GM12878 (cell line): ENCODE measurements at regions not wholly inside any gene's neighbourhood (a gene's known extent, or its start where the extent isn't known, plus 50 kb on each side); places are given as distances from the start of the nearest gene placed in this dataset.

Experiments
- ATAC-seq: fragments of 200-7000 bp; cut with Tn5 transposase; 3 replicates; pipeline ENCODE4 v1.9.1; 2020; ENCODE audit warnings: mild to moderate bottlenecking, moderate library complexity
- BruUV-seq: library from RNA; stranded (reverse); fragments of 400-500 nt; replicated peaks from 2 replicates; lab custom pipeline; 2021; lab: Mats Ljungman, UMichigan
- CTCF ChIA-PET: fragments of 300-600 bp; sonication (Branson Sonifier 250); formaldehyde crosslinking; extraction: SDS; loops from one replicate; lab custom pipeline; 2021; ENCODE audit warnings: inconsistent platforms; lab: Yijun Ruan, JAX
- POLR2A ChIA-PET: fragments of 350-600 bp; formaldehyde crosslinking; extraction: SDS; loops from one replicate; lab custom pipeline; 2021; ENCODE audit warnings: inconsistent platforms; lab: Charles Lee
- RAD21 ChIA-PET: fragments of 300-600 bp; sonication (Branson Sonifier 250); formaldehyde crosslinking; loops from one replicate; lab custom pipeline; 2023; ENCODE audit warnings: antibody characterized with exemption; ENCODE audit not compliant: unreplicated experiment; lab: Charles Lee
- SMC1A ChIA-PET: fragments of 300-600 bp; sonication (Branson Sonifier 250); formaldehyde crosslinking; loops from one replicate; lab custom pipeline; 2023; ENCODE audit not compliant: unreplicated experiment, uncharacterized antibody; lab: Charles Lee
- DNase-seq: peaks from one replicate; pipeline ENCODE4 v3.0.0-alpha.2; 2011; ENCODE audit warnings: low read depth, low spot score
- FAIRE-seq: peaks from 3 replicates; lab custom pipeline; 2011; peaks lifted over from hg19 to GRCh38; lab: Jason Lieb, UNC
- H2AFZ ChIP-seq: 2 replicates; pipeline ENCODE4 v1.6.0; 2011; ENCODE audit warnings: low read depth, low read length, control low read depth; ENCODE audit not compliant: control insufficient read depth
- H3K27ac ChIP-seq: 2 replicates; pipeline ENCODE4 v1.5.1; 2011; ENCODE audit warnings: control low read depth; ENCODE audit not compliant: control insufficient read depth, insufficient read depth
- H3K27me3 ChIP-seq, 2 experiments: replicated peaks in 1 of 2; 2 replicates each; pipeline versions ENCODE4 v1.6.0 to v1.6.1; 2011; ENCODE audit warnings: low read length in 1 of 2; ENCODE audit not compliant: control insufficient read depth in 2 of 2, insufficient read depth in 2 of 2
- H3K36me3 ChIP-seq, 2 experiments: 2 replicates each; pipeline ENCODE4 v1.5.1; 2011; ENCODE audit warnings: low read length in 1 of 2; ENCODE audit not compliant: control insufficient read depth in 2 of 2, insufficient read depth in 2 of 2
- H3K4me1 ChIP-seq: 2 replicates; pipeline ENCODE4 v1.6.1; 2011; ENCODE audit warnings: mild to moderate bottlenecking, low read length, moderate library complexity, mixed read lengths; ENCODE audit not compliant: control insufficient read depth, insufficient read depth
- H3K4me2 ChIP-seq: 2 replicates; pipeline ENCODE4 v1.6.0; 2011; ENCODE audit warnings: control low read depth; ENCODE audit not compliant: control insufficient read depth, insufficient read depth
- H3K4me3 ChIP-seq: fragments of 200-600 bp; sonication (generic); 2 replicates; pipeline ENCODE4 v1.5.1; 2016
- H3K79me2 ChIP-seq: 2 replicates; pipeline ENCODE4 v1.6.0; 2011; ENCODE audit warnings: low read length; ENCODE audit not compliant: control insufficient read depth, insufficient read depth
- H3K9ac ChIP-seq: 2 replicates; pipeline ENCODE4 v1.8.0; 2011; ENCODE audit warnings: low read length, control low read depth, mixed read lengths; ENCODE audit not compliant: control insufficient read depth, insufficient read depth
- H3K9me3 ChIP-seq: replicated peaks from 3 replicates; pipeline ENCODE4 v1.5.1; 2011; ENCODE audit warnings: mild to moderate bottlenecking, low read length; ENCODE audit not compliant: control insufficient read depth, insufficient read depth
- H4K20me1 ChIP-seq: 2 replicates; pipeline ENCODE4 v1.6.0; 2011; ENCODE audit not compliant: control insufficient read depth, insufficient read depth
- BRCA1 ChIP-seq: IDR thresholded peaks from 2 replicates; pipeline ENCODE4 v1.6.1; 2011; ENCODE audit warnings: low read depth, low read length, improper control_type of control experiment
- CHD1 ChIP-seq: IDR thresholded peaks from 2 replicates; pipeline ENCODE4 v1.6.1; 2012; ENCODE audit warnings: low read depth, low read length, improper control_type of control experiment
- CHD2 ChIP-seq: IDR thresholded peaks from 2 replicates; pipeline ENCODE4 v1.6.1; 2011; ENCODE audit warnings: low read depth, low read length, improper control_type of control experiment, borderline replicate concordance
- CREB1 ChIP-seq: IDR thresholded peaks from 2 replicates; pipeline ENCODE4 v1.6.1; 2012; ENCODE audit warnings: low read depth, mild to moderate bottlenecking, inconsistent platforms
- ESRRA ChIP-seq: IDR thresholded peaks from 2 replicates; pipeline ENCODE4 v1.6.1; 2012; ENCODE audit warnings: mild to moderate bottlenecking, low read length, improper control_type of control experiment
- NFXL1 ChIP-seq: fragments of 450-650 bp; IDR thresholded peaks from 2 replicates; pipeline ENCODE4 v1.6.1; 2017; ENCODE audit warnings: antibody characterized with exemption, mild to moderate bottlenecking, borderline replicate concordance
- PBX3 ChIP-seq: IDR thresholded peaks from 2 replicates; pipeline ENCODE4 v1.6.1; 2011; ENCODE audit warnings: mild to moderate bottlenecking, low read depth, low read length, moderate library complexity; ENCODE audit not compliant: insufficient replicate concordance
- POLR2AphosphoS2 ChIP-seq: IDR thresholded peaks from 2 replicates; pipeline ENCODE4 v1.6.1; 2011; ENCODE audit warnings: low read depth, mild to moderate bottlenecking, low read length, improper control_type of control experiment, moderate library complexity
- SKIL ChIP-seq: fragments of 450-650 bp; IDR thresholded peaks from 2 replicates; pipeline ENCODE4 v1.6.1; 2017; ENCODE audit warnings: mild to moderate bottlenecking, low read depth, inconsistent platforms; ENCODE audit not compliant: poor library complexity, severe bottlenecking
- SMAD1 ChIP-seq: fragments of 450-650 bp; IDR thresholded peaks from 2 replicates; pipeline ENCODE4 v1.6.1; 2018; ENCODE audit warnings: mild to moderate bottlenecking, low read depth; ENCODE audit not compliant: partially characterized antibody
- SREBF1 ChIP-seq: IDR thresholded peaks from 2 replicates; pipeline ENCODE4 v1.6.1; 2012; ENCODE audit warnings: mild to moderate bottlenecking, low read length
- YY1 ChIP-seq: IDR thresholded peaks from 2 replicates; pipeline ENCODE4 v1.6.1; 2011; ENCODE audit warnings: low read depth, mild to moderate bottlenecking, low read length
- ZNF217 ChIP-seq: fragments of 450-650 bp; IDR thresholded peaks from 2 replicates; pipeline ENCODE4 v1.6.1; 2017; ENCODE audit warnings: antibody characterized with exemption, mild to moderate bottlenecking
- ZNF274 ChIP-seq: IDR thresholded peaks from one replicate; pipeline ENCODE4 v1.8.0; 2011; ENCODE audit not compliant: insufficient read length, insufficient read depth
- ZNF384 ChIP-seq: IDR thresholded peaks from 2 replicates; pipeline ENCODE4 v1.6.1; 2012; ENCODE audit warnings: low read depth, mild to moderate bottlenecking, low read length, improper control_type of control experiment, borderline replicate concordance
- WGBS: methylation state at CpG from one replicate; pipeline ENCODE4 v1.1.6; 2016; ENCODE audit warnings: low lambda C conversion rate; ENCODE audit not compliant: insufficient replicate concordance, insufficient coverage; ENCODE audit errors: missing lambda C conversion rate; 5-methylcytosine and 5-hydroxymethylcytosine counted together
- in situ Hi-C: fragments of 300-500 bp; cut with MboI; formaldehyde crosslinking; loops from 9 replicates; pipeline ENCODE4 v1.14.3; 2018; ENCODE audit warnings: mixed read lengths
- intact Hi-C: fragments of 100-400 bp; cut with micrococcal nuclease; formaldehyde crosslinking; loops from one replicate; pipeline ENCODE4 v1.14.2; 2022; ENCODE audit not compliant: unreplicated experiment

- Histone ChIP-seq H3K4me2 (no peak overlapping the region), H3K4me3 (no peak overlapping the region), H3K9me3 (no peaks in the 10 kb centered on the region), H3K79me2 (no peaks in the 10 kb centered on the region), H3K36me3 (no peaks in the 10 kb centered on the region), H3K4me1 (no peaks in the 10 kb centered on the region), H3K9ac (no peak overlapping the region), H3K27ac (no peak overlapping the region), H4K20me1 (no peaks in the 10 kb centered on the region), H2AFZ (no peak overlapping the region), H3K27me3 (no peaks in the 10 kb centered on the region)
- in situ Hi-C loops (no loop called here), intact Hi-C loops (loop anchor here (10.0 kb wide), 1 partner anchor 1512 kb away; no protein-coding TSS in a partner anchor)
- SMC1A ChIA-PET = no interaction called here
- TF ChIP-seq SREBF1 (no peak), PBX3 (no peak), ZNF384 (no peak), ZNF217 (no peak)
- no TSS peak for BruUV-seq
- FAIRE-seq (no peak), DNase-seq (no peak), ATAC-seq (no peak)
- CTCF ChIA-PET = no interaction called here
- RAD21 ChIA-PET = no interaction called here
- WGBS = 9% methylated on average over 3 of the region's 3 CpGs
- POLR2A ChIA-PET = no interaction called here
These were observed 232.9 kb upstream of the GPR149 start for GRCh38 chr3:154662851-154663250.

- intact Hi-C loops = loop anchor here (10.0 kb wide), 1 partner anchor 1514 kb away; no protein-coding TSS in a partner anchor
- no peaks in the 10 kb centered on the region for H3K4me1 ChIP-seq
- no peak overlapping the region for H3K9ac ChIP-seq
- no peaks in the 10 kb centered on the region for H3K79me2 ChIP-seq
- ChIA-PET RAD21 (no interaction called here), CTCF (no interaction called here), SMC1A (no interaction called here), POLR2A (no interaction called here)
- no peak for DNase-seq
- no peaks in the 10 kb centered on the region for H3K9me3 ChIP-seq
- in situ Hi-C loops = no loop called here
- no peak overlapping the region for H3K4me2 ChIP-seq
- H3K4me3 ChIP-seq = no peak overlapping the region
- FAIRE-seq = no peak
- no peak overlapping the region for H3K27ac ChIP-seq
- H4K20me1 ChIP-seq = no peaks in the 10 kb centered on the region
- WGBS = 0% methylated on average over 2 of the region's 2 CpGs
- BruUV-seq = no TSS peak
- ATAC-seq = no peak
- H3K36me3 ChIP-seq = no peaks in the 10 kb centered on the region
- no peaks in the 10 kb centered on the region for H3K27me3 ChIP-seq
- no peak overlapping the region for H2AFZ ChIP-seq
- TF ChIP-seq YY1 (no peak), ESRRA (no peak), CHD2 (no peak), NFXL1 (no peak), SMAD1 (no peak), CHD1 (no peak), SREBF1 (no peak), SKIL (no peak), BRCA1 (no peak), ZNF274 (no peak), POLR2AphosphoS2 (no peak), PBX3 (no peak), CREB1 (no peak)
These were observed 230.8 kb upstream of the GPR149 start for GRCh38 chr3:154660811-154661210.
